GM03348 (cell line): ENCODE measurements at regions not wholly inside any gene's neighbourhood (a gene's known extent, or its start where the extent isn't known, plus 50 kb on each side); places are given as distances from the start of the nearest gene placed in this dataset.
"Not testable (repeated sequence)": the region's sequence is repeated elsewhere in the genome, so short reads cannot be mapped to it uniquely, and the experiment has no call there.

ENCODE experiments used
- DNase-seq: peaks from one replicate; pipeline ENCODE4 v3.0.0; 2012; ENCODE audit warnings: low spot score

DNA sequence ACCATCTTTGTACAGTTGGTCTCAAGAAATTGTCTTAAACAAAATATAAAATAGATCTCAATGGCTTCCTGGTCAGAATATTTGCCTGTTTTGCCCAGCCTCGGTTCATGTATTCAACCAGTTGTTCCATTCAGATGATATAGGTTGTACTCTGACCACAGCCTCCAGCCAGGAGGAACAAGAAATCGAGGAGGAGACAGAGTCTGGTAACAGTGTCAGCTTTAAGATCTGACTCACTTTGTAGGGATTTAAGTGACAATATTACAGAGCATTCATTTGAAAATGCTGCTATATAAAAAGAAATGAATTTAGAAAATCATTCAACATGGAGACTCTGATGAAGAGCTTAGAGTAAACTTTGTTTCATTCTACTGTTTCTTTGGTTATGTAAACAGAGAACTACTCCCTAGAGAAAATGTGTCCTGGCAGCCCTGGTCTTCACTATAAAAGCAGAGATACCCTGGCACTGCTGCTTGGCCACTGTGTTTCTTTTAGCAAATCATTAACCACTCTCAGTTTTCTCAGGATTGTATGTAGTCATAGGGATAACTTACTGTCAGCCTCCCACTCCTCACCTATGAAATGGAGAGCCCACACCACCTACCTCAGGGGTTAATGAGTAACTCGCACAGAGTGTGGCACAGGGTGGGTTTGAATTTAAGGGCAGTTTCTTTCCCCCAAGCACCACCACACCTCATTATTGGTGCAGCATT, 53.5 kb downstream of the PAGE2 start:
- DNase-seq: no peak

DNA sequence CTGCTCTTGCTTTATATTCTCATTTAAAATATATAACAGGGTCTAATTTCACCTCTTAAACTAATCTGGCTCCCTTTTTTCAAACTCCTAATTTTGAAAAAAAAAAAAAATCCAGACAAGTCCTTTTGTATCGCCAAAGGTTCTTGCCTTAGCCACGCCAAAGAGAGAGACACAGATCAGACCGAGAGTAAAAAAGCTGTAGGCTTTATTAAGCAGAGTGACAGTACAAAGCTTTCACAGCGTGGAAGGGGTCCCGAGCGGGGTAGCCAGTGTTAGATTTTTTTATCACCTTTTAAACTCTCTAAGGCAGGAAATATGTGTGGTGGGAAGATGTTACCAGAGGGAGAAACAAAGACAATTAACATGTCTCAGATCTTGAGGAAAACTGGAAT, 54.1 kb downstream of the PAGE2 start:
- DNase-seq: no peak

DNA sequence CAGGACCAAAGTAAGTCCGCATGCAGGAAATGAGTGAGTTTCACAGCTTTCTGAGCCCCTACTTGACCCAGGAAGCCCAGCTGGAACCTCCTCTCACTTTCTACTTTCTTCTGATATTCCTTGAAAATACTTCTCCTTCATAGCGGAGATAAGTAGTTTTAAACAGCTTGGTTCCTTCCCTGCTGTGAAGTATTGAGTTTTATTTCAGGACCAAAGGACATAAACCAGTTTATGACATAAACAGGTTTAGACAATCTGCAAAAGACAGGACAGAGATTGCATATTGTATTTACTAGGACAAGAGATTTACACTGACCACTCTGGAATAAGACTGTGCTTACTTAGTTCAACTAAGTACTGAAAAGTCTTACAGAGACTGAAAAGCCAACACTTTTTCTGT, 54.8 kb downstream of the PAGE2 start:
- DNase-seq: no peak

DNA sequence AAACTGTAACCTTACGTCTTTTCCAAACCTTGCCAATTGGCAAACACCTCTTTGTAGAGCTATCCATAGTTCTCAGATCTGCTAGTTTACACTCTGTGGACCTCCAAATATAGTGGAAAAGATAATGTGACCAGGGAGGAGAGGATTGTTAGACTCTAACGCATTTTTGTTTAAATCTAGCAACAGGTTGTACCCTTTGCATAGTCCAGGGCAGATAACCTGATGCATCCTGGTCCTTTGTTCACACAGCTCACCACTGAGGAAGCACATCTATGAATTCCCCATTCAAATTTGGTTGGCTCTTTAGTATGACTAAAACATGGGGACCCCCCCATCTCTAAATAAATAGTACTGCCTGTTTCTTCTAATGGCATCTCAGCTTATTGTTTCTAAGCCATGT, 55.9 kb downstream of the PAGE2 start:
- DNase-seq: no peak

DNA sequence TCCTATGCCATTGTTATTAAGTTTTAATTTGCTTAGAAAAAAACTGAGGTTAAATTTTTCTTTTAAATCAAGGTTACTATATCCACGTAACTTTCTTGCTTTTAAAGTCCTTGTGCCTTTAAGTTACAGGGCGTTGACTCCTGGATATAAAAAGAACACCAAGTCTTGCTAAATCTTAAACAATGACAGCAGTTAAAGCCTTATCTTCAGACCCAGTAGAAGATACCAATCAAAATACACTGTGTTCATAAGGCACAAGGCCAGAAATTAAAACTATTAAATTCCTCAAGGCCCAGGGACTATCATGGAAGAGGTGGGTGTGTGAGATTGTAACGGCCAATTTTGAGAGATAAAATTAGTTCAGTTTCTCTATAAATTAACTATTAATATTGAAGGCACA, 60.4 kb downstream of the PAGE2 start:
- no peak for DNase-seq

DNA sequence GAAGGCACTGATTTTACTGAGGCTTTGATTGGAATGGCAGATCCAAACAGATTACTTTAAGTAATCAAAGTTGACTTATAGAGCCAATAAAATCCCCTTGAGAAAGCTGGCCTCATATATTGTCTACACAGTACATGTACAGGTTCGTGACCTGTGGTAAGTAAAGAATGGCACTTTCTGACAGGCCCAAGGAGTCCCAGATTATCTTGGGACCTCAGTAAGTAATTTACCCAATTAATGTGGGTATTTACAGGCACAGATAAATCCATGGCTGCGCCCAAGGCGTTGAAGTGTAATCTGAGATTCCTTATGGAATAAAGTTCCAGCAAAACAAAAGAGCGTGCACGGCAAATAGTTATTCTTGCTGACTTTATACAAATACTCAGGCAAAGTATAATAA, 62.4 kb downstream of the PAGE2 start:
- DNase-seq: no peak

DNA sequence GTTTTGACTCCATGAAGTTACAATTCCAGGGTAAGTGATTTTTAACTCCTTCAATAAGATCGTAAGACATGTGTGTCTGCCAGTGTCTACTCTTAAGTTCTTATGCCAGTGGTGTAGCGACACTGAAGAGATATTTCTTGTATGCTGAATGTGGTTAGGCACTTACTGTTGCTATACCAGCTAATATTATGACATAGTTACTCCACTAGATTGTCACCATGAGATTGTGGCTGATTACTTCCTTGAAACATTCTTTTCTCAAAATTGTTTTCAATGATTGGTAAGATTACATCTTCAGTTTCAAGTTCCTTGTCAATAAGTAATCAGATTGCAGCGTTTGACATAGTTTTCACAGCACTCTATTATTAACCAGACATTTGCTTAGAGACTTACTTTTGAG, 60.6 kb upstream of the PAGE5 start:
- no peak for DNase-seq

DNA sequence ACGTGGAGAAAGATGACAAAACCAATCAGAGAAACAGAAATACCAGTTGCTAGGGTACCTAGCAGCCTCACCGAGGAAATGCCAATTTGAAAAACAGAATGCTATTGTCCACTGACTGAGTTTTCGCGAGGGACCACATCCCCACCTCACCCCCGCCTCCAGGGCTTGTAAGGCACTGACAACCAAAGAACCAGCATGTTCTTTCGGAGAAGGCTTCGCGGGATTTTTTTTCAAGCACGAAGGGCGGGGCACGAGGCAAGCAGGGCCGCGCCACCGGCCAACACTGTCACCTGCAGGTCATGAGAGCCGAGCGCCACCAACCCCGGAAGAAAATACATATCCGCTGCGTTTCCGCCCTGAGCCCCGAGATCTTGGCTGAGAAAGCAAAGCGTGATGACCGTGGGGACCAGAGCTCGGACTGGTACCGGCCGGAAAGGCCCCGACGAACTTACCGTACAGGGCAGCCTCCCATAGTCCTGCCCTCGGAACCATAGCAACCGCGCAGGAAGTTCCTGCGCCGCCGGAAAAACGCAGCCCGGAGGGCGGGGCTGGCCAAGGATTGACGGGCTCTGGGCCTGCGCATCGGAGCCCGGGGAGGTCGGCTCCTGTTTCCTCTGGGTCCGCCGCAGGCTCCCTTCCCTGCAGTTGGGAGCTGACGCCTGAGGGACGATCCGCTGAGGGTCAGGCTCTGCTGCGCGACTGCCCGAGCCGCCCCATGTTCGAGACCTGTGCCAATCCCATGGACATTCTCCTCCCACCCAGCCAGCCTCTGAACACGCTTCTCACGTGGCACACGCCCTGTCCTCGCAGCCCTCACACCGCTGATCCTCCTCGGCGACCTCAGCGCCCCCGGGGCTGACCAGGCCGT, 59.2 kb upstream of the PAGE5 start:
- peak; percentile 90 for DNase-seq

DNA sequence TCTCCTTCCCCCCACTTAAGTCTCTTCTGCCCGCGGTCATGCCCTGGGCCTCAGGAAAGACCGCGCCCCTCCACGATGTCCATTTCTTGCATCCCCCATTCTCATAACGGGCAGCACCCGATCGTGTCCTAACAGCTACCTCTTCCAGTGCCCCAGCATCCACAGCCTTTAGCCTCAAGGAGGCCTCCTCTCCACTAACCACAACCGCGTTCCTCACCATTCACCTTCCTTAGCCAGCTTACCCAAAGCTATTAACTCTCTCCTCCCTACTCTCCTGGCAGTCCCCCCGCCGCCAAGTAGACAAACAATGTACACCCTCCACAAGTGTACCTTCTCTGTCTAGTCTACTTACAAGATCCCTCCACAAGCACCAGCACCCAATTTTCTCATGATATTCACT, 58.6 kb upstream of the PAGE5 start:
- no peak for DNase-seq

DNA sequence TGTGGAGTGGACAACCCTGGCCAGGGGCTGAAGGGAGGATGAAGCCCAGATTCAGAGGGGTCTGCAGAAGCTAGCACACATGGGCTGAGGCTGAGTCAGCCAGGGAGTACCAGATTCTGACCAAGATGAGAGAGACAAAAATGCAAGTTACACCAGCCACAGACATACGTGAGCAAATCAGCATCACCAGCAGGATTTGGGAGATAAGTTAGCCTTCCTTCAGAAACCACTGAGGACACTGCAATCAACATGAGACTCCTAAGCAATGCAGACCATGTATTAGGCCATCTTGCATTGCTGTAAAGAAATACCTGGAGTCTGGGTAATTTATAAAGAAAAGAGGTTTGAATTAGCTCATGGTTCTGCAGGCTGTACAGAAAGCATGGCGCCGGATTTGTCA, 57.0 kb upstream of the PAGE5 start:
- no peak for DNase-seq

DNA sequence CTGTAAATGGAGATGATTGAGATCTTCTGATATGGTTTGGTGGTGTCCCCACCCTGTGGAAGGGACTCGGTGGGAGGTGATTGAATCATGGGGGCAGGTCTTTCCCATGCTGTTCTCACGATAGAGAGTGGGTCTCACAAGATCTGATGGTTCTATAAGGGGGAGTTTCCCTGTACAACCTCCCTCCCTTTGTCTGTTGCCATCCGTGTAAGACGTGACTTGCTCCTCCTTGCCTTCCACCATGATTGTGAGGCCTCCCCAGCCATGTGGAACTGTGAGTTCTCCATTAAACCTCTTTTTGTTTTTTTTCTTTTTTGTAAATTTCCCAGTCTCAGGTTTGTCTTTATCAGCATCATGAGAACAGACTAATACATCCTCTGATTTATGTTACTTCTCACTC, 55.1 kb upstream of the PAGE5 start:
- not testable (repeated sequence) for DNase-seq

DNA sequence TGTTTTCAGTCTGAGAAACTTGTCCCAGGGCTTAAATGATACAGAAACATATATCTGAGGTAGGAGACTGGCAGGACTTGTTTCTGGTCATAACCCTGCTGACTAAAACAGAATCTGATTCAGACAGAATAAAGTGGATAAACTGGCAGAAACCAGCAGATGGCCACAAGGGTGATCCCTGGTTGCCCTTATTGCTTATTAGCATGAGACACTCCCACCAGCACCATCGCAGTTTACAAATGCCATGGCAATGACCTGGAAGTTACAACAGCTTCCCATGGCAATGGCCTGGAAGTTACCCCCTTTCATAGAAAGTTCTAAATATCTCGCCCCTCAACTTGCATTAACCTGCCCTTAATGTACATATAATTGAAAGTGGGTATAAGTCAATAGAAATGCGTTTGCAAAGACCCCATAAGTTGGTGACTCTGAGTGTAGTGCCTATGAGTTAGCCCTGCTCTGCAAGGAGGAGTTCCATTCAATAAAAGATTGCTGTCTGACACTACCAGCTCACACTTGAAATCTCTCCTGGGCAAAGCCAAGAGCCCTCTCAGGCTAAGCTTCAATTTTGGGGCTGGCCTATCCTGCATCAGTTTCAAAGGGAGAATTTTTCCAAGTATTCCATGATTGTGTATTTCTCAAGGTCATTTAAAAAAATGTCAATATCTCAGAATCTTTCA, 52.9 kb upstream of the PAGE5 start:
- no peak for DNase-seq

DNA sequence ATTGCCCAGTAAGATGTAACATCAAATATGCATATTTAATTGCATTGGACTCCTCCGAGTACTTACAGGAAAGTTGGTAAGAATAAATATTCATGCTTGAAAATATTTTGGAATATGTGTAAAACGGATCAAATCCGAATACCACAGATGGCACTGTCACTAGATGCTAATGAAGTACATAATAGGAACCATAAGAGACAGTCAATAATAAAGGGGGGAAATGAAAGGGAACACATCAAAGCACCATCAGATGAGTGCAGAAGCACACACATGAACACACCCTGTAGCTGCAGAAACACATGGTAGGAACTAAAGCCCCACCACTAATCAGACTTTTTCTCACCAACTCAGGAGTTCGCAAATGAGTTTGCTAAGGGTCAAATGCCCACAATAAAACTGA, 52.2 kb upstream of the PAGE5 start:
- DNase-seq: no peak

DNA sequence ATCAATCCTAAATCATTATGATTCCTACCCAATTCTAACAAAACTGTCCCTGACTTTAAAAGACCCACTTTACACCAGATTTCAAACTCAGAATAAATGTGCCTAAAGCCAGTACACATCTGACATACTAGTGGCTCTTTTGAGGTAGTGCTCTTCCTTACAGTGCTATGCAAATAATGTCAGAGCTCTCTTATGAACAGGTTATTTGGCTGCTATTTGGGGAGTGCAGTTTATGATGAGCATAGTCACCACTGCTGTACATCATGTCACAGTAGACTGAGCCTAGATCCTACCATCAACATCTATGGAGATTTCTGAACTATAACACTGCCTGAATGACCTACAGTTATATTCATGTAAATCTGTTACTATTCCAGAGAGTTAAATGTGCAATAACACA, 50.4 kb upstream of the PAGE5 start:
- DNase-seq: no peak
